GM12801 (cell line): ENCODE measurements at regions not wholly inside any gene's neighbourhood (a gene's known extent, or its start where the extent isn't known, plus 50 kb on each side); places are given as distances from the start of the nearest gene placed in this dataset.

ENCODE experiments used
- CTCF ChIP-seq: IDR thresholded peaks from one replicate; pipeline ENCODE4 v1.5.1; 2011; ENCODE audit warnings: control low read depth; ENCODE audit not compliant: insufficient read length; ENCODE audit errors: extremely low read depth

GRCh38 chr20:52624281-52624680, 347.9 kb upstream of the TSHZ2 start:
- TF ChIP-seq CTCF = no peak

- TF ChIP-seq CTCF = no peak
Measured at GRCh38 chr20:52622081-52622480, 350.1 kb upstream of the TSHZ2 start.

- no peak for TF ChIP-seq CTCF
Measured at GRCh38 chr20:52621401-52621800, 350.8 kb upstream of the TSHZ2 start.

GRCh38 chr20:52619671-52620070, 352.5 kb upstream of the TSHZ2 start:
- no peak for TF ChIP-seq CTCF

GRCh38 chr20:52619101-52619500, 353.1 kb upstream of the TSHZ2 start:
- no peak for TF ChIP-seq CTCF

- TF ChIP-seq CTCF = no peak
Measured at GRCh38 chr20:52616629-52617028, 355.5 kb upstream of the TSHZ2 start.

- no peak for TF ChIP-seq CTCF
Measured at GRCh38 chr20:52614051-52614863, 357.9 kb upstream of the TSHZ2 start.
